ENCODE measurements at regions not wholly inside any gene's neighbourhood (a gene's known extent, or its start where the extent isn't known, plus 50 kb on each side); places are given as distances from the start of the nearest gene placed in this dataset.

GRCh38 chr4:89363786-89364185 lies 56.2 kb upstream of the GPRIN3 start:
- no peak for DNase-seq (ENCODE audit: low spot score)

GRCh38 chr4:89358935-89359638 lies 51.5 kb upstream of the GPRIN3 start:
- no peak for DNase-seq (ENCODE audit: low spot score)

- DNase-seq (ENCODE audit: low spot score) = no peak
Measured at GRCh38 chr4:89357787-89358186, 50.2 kb upstream of the GPRIN3 start.

Measured in hematopoietic multipotent progenitor cell treated with erythropoietin and hydrocortisone succinate and interleukin-3 and kit ligand, for 17 days (in vitro differentiated cells).